ENCODE measurements at regions not wholly inside any gene's neighbourhood (a gene's known extent, or its start where the extent isn't known, plus 50 kb on each side); places are given as distances from the start of the nearest gene placed in this dataset.

DNA sequence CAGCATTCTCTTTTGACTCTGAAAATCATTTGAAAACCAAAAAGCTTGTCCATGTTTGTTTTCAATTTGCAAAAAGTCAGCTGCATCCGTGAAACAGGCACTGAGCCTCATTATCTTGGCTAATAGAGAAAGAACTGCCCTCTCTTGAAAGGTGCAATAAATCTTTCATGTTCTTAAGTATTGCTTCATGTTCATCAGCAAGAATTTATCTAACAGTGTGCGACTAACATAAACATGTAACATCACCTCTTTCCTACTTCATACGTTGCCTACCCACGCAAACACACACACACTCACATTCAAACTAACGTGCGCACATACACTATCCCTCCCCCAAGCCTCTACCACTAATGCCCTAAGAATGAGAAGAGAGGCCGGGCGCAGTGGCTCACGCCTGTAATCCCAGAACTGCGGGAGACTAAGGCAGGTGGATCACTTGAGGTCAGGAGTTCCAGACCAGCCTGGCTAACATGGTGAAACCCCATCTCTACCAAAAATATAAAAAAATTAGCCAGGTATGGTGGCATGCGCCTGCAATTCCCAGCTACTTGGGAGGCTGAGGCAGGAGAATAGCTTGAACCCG lies 629.7 kb upstream of the ZNF608 start:
- no peak for DNase-seq
- no peaks in the 10 kb centered on the region for H3K4me1 ChIP-seq (ENCODE audit: control insufficient read depth in 1 of 2, insufficient read depth in 2 of 2, low read length in 2 of 2)
- no peaks in the 10 kb centered on the region for H3K27me3 ChIP-seq (ENCODE audit: control insufficient read depth in 1 of 2, insufficient read depth in 2 of 2, low read length in 1 of 2)
- H3K9me3 ChIP-seq (ENCODE audit: control insufficient read depth, low read length), result no peaks in the 10 kb centered on the region
- no peak overlapping the region for H3K4me3 ChIP-seq (ENCODE audit: low read length in 2 of 2)
- 88 to 92% methylated on average over 12 of the region's 12 CpGs for WGBS, 2 donors
- intact Hi-C loops (cut with DNase I), result no loop called here
- H3K27ac ChIP-seq (ENCODE audit: low read depth in 1 of 2, low read length in 2 of 2), result no peak overlapping the region
- no peak for ATAC-seq (ENCODE audit: low FRiP score)
- no peaks in the 10 kb centered on the region for H3K36me3 ChIP-seq (ENCODE audit: control insufficient read depth in 1 of 2, insufficient read depth in 2 of 2, low read length in 1 of 2)

DNA sequence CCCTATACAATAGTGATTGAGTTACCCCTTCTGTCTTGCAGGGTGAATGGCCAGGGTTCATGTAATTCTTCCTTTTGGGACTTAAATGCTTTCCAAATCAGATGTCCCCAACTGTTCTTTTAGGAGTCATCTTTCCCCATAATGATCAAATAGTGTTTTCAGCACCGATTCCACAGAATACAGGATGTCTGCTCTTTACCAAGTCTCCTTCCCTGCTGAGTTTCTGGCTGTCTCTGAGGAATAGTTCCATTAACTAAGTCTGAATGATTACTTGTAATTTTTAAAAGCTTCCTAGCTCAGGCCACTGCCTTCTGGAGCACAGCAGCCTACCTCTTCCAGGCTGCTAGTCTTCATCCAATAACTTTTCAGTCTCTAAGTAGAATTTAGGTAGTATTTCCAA lies 630.7 kb upstream of the ZNF608 start:
- WGBS, 2 donors, result 70 to 82% methylated on average over 1 of the region's 1 CpG
- no peak for ATAC-seq (ENCODE audit: low FRiP score)

DNA sequence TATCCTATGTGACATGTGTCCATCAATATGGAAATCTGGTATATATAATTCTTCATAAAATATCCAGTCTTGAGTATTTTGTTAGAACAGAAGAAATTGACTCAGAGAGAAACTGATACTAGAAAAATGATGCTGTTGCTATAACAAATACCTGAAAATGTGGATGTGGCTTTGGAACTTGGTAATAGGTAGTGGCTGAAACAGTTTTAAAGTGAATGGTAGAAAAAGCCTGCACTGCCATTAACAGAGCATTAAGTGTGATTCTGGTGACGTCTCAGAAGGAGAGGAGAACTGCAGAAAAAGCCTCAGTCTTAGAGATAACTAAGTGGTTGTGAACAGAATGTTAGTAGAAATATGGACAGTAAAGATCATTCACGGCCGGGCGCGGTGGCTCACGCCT lies 634.9 kb upstream of the ZNF608 start:
- Histone ChIP-seq H3K9me3 (ENCODE audit: control insufficient read depth, low read length) (no peaks in the 10 kb centered on the region), H3K27me3 (ENCODE audit: control insufficient read depth in 1 of 2, insufficient read depth in 2 of 2, low read length in 1 of 2) (no peaks in the 10 kb centered on the region), H3K27ac (ENCODE audit: low read depth in 1 of 2, low read length in 2 of 2) (no peak overlapping the region), H3K36me3 (ENCODE audit: control insufficient read depth in 1 of 2, insufficient read depth in 2 of 2, low read length in 1 of 2) (no peaks in the 10 kb centered on the region), H3K4me1 (ENCODE audit: control insufficient read depth in 1 of 2, insufficient read depth in 2 of 2, low read length in 2 of 2) (no peaks in the 10 kb centered on the region), H3K4me3 (ENCODE audit: low read length in 2 of 2) (no peak overlapping the region)
- ATAC-seq (ENCODE audit: low FRiP score) (no peak), DNase-seq (no peak)
- intact Hi-C loops (cut with DNase I), result no loop called here
- WGBS, 2 donors, result 29 to 99% methylated on average over 3 to 6 of the region's 6 CpGs

More for the DNA sequence above, 630.7 kb upstream of the ZNF608 start:
- Histone ChIP-seq H3K27me3 (ENCODE audit: control insufficient read depth in 1 of 2, insufficient read depth in 2 of 2, low read length in 1 of 2) (no peaks in the 10 kb centered on the region), H3K27ac (ENCODE audit: low read depth in 1 of 2, low read length in 2 of 2) (no peak overlapping the region), H3K4me3 (ENCODE audit: low read length in 2 of 2) (no peak overlapping the region), H3K36me3 (ENCODE audit: control insufficient read depth in 1 of 2, insufficient read depth in 2 of 2, low read length in 1 of 2) (no peaks in the 10 kb centered on the region), H3K9me3 (ENCODE audit: control insufficient read depth, low read length) (no peaks in the 10 kb centered on the region), H3K4me1 (ENCODE audit: control insufficient read depth in 1 of 2, insufficient read depth in 2 of 2, low read length in 2 of 2) (no peaks in the 10 kb centered on the region)
- no peak for DNase-seq
- intact Hi-C loops (cut with DNase I), result no loop called here

DNA sequence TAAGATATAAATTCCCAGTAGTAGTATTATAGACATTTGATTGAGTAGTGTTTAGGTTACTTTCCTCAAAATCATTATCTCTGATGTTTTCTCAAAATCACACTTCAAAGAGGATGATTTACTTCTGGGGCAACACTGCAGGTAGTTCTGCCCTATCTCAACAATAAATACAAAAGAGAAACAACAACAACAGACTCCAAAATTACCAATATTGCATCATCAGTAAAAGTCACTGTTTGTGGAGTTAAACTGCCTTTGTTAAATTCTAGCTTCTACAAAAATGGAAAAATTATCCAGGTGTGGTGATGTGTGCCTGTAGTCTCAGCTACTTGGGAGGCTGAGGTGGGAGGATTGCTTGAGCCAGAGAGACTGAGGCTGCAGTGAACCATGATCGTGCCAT lies 637.6 kb upstream of the ZNF608 start:
- H3K4me1 ChIP-seq (ENCODE audit: control insufficient read depth in 1 of 2, insufficient read depth in 2 of 2, low read length in 2 of 2), result no peaks in the 10 kb centered on the region
- 100% methylated on average over 1 of the region's 1 CpG for WGBS, 2 donors
- H3K4me3 ChIP-seq (ENCODE audit: low read length in 2 of 2), result no peak overlapping the region
- no peaks in the 10 kb centered on the region for H3K9me3 ChIP-seq (ENCODE audit: control insufficient read depth, low read length)
- H3K36me3 ChIP-seq (ENCODE audit: control insufficient read depth in 1 of 2, insufficient read depth in 2 of 2, low read length in 1 of 2), result no peaks in the 10 kb centered on the region
- intact Hi-C loops (cut with DNase I), result no loop called here
- H3K27ac ChIP-seq (ENCODE audit: low read depth in 1 of 2, low read length in 2 of 2), result no peak overlapping the region
- DNase-seq (no peak), ATAC-seq (ENCODE audit: low FRiP score) (no peak)
- H3K27me3 ChIP-seq (ENCODE audit: control insufficient read depth in 1 of 2, insufficient read depth in 2 of 2, low read length in 1 of 2), result no peaks in the 10 kb centered on the region

- no peak overlapping the region for H3K27ac ChIP-seq (ENCODE audit: low read depth in 1 of 2, low read length in 2 of 2)
- H3K36me3 ChIP-seq (ENCODE audit: control insufficient read depth in 1 of 2, insufficient read depth in 2 of 2, low read length in 1 of 2), result no peaks in the 10 kb centered on the region
- no peak overlapping the region for H3K4me3 ChIP-seq (ENCODE audit: low read length in 2 of 2)
- no peaks in the 10 kb centered on the region for H3K4me1 ChIP-seq (ENCODE audit: control insufficient read depth in 1 of 2, insufficient read depth in 2 of 2, low read length in 2 of 2)
- ATAC-seq (ENCODE audit: low FRiP score) (no peak), DNase-seq (no peak)
- H3K9me3 ChIP-seq (ENCODE audit: control insufficient read depth, low read length), result no peaks in the 10 kb centered on the region
- 18 to 24% methylated on average over 2 of the region's 2 CpGs for WGBS, 2 donors
- intact Hi-C loops (cut with DNase I), result no loop called here
- H3K27me3 ChIP-seq (ENCODE audit: control insufficient read depth in 1 of 2, insufficient read depth in 2 of 2, low read length in 1 of 2), result no peaks in the 10 kb centered on the region
These were observed 643.9 kb upstream of the ZNF608 start for GRCh38 chr5:125390326-125390725.

DNA sequence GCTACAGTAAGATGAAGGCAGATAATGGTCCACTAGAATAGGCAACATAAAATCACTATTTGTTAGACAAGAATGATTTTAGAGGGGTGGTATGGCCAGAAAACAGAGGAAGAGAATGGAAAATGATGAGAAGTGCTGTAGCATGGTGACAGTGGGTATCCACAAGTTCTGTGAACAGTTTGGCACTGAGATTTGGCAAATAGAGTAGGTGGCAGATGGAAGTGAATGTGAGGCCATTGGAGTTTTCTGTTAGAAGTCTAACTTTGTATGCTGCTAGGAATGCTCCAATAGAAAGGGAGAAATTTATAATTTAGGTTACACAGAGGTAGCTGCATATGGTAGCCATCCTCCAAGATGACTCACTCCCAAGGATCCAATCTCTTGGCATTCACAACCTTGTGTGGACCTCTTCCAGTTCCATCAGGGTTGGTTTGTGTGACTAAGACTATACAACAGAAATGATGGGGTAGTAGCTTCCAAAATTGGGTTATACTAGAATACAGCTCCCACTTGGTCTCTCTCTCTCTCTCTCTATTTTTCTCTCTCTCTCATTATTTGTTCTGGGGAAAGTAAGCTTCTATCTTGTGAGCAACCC lies 646.9 kb upstream of the ZNF608 start:
- ATAC-seq (ENCODE audit: low FRiP score), result no peak

GRCh38 chr5:125394661-125395280 lies 648.3 kb upstream of the ZNF608 start:
- DNase-seq (no peak), ATAC-seq (ENCODE audit: low FRiP score) (no peak)
- Histone ChIP-seq H3K36me3 (ENCODE audit: control insufficient read depth in 1 of 2, insufficient read depth in 2 of 2, low read length in 1 of 2) (no peaks in the 10 kb centered on the region), H3K4me1 (ENCODE audit: control insufficient read depth in 1 of 2, insufficient read depth in 2 of 2, low read length in 2 of 2) (no peaks in the 10 kb centered on the region), H3K27me3 (ENCODE audit: control insufficient read depth in 1 of 2, insufficient read depth in 2 of 2, low read length in 1 of 2) (no peaks in the 10 kb centered on the region), H3K4me3 (ENCODE audit: low read length in 2 of 2) (no peak overlapping the region), H3K9me3 (ENCODE audit: control insufficient read depth, low read length) (no peaks in the 10 kb centered on the region), H3K27ac (ENCODE audit: low read depth in 1 of 2, low read length in 2 of 2) (no peak overlapping the region)
- WGBS, 2 donors, result 86 to 89% methylated on average over 1 of the region's 1 CpG
- intact Hi-C loops (cut with DNase I), result no loop called here

More for the DNA sequence above, 646.9 kb upstream of the ZNF608 start:
- Histone ChIP-seq H3K27me3 (ENCODE audit: control insufficient read depth in 1 of 2, insufficient read depth in 2 of 2, low read length in 1 of 2) (no peaks in the 10 kb centered on the region), H3K9me3 (ENCODE audit: control insufficient read depth, low read length) (no peaks in the 10 kb centered on the region), H3K4me1 (ENCODE audit: control insufficient read depth in 1 of 2, insufficient read depth in 2 of 2, low read length in 2 of 2) (no peaks in the 10 kb centered on the region), H3K4me3 (ENCODE audit: low read length in 2 of 2) (no peak overlapping the region), H3K36me3 (ENCODE audit: control insufficient read depth in 1 of 2, insufficient read depth in 2 of 2, low read length in 1 of 2) (no peaks in the 10 kb centered on the region), H3K27ac (ENCODE audit: low read depth in 1 of 2, low read length in 2 of 2) (no peak overlapping the region)
- no peak for DNase-seq
- intact Hi-C loops (cut with DNase I), result no loop called here

GRCh38 chr5:125396462-125396861 lies 650.0 kb upstream of the ZNF608 start:
- H3K4me3 ChIP-seq (ENCODE audit: low read length in 2 of 2), result no peak overlapping the region
- H3K36me3 ChIP-seq (ENCODE audit: control insufficient read depth in 1 of 2, insufficient read depth in 2 of 2, low read length in 1 of 2), result no peaks in the 10 kb centered on the region
- 95 to 100% methylated on average over 1 of the region's 1 CpG for WGBS, 2 donors
- H3K27me3 ChIP-seq (ENCODE audit: control insufficient read depth in 1 of 2, insufficient read depth in 2 of 2, low read length in 1 of 2), result no peaks in the 10 kb centered on the region
- intact Hi-C loops (cut with DNase I), result no loop called here
- DNase-seq, result no peak
- no peak overlapping the region for H3K27ac ChIP-seq (ENCODE audit: low read depth in 1 of 2, low read length in 2 of 2)
- no peak for ATAC-seq (ENCODE audit: low FRiP score)
- H3K9me3 ChIP-seq (ENCODE audit: control insufficient read depth, low read length), result no peaks in the 10 kb centered on the region
- H3K4me1 ChIP-seq (ENCODE audit: control insufficient read depth in 1 of 2, insufficient read depth in 2 of 2, low read length in 2 of 2), result no peaks in the 10 kb centered on the region

GRCh38 chr5:125398466-125398865 lies 652.0 kb upstream of the ZNF608 start:
- H3K4me1 ChIP-seq (ENCODE audit: control insufficient read depth in 1 of 2, insufficient read depth in 2 of 2, low read length in 2 of 2), result no peaks in the 10 kb centered on the region
- no peaks in the 10 kb centered on the region for H3K36me3 ChIP-seq (ENCODE audit: control insufficient read depth in 1 of 2, insufficient read depth in 2 of 2, low read length in 1 of 2)
- no peak overlapping the region for H3K27ac ChIP-seq (ENCODE audit: low read depth in 1 of 2, low read length in 2 of 2)
- no peaks in the 10 kb centered on the region for H3K27me3 ChIP-seq (ENCODE audit: control insufficient read depth in 1 of 2, insufficient read depth in 2 of 2, low read length in 1 of 2)
- DNase-seq (no peak), ATAC-seq (ENCODE audit: low FRiP score) (no peak)
- 76 to 80% methylated on average over 2 of the region's 2 CpGs for WGBS, 2 donors
- H3K9me3 ChIP-seq (ENCODE audit: control insufficient read depth, low read length), result no peaks in the 10 kb centered on the region
- H3K4me3 ChIP-seq (ENCODE audit: low read length in 2 of 2), result no peak overlapping the region
- intact Hi-C loops (cut with DNase I), result no loop called here
